ENCODE measurements at regions not wholly inside any gene's neighbourhood (a gene's known extent, or its start where the extent isn't known, plus 50 kb on each side); places are given as distances from the start of the nearest gene placed in this dataset.

DNA sequence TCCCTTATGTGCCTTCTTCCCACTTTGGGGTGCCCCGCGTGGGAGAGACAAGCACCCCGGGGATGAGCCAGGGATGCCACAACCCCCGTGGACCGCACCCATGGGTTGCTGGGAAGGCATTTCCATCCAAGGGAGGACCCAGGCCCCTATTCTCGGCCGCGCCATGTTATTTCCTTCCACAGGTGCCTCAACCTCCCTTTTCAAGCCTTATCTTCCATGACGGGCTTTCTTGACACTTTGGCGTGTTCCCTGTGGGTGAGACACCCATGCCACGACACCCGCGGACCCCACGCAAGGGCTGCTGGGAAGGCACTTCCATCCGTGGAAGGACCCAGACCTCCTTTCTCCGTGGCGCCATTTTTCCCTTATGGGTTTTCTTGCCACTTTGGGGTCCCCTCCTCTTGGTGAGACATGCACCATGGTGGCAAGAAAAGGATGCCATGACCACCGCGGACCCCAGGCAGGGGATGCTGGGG is 269.2 kb downstream of the ALG10 start:
- peak; percentile 57 for DNase-seq (ENCODE audit: low spot score)
- H3K27ac ChIP-seq = no peak overlapping the region
- TF ChIP-seq, protein P1, sequence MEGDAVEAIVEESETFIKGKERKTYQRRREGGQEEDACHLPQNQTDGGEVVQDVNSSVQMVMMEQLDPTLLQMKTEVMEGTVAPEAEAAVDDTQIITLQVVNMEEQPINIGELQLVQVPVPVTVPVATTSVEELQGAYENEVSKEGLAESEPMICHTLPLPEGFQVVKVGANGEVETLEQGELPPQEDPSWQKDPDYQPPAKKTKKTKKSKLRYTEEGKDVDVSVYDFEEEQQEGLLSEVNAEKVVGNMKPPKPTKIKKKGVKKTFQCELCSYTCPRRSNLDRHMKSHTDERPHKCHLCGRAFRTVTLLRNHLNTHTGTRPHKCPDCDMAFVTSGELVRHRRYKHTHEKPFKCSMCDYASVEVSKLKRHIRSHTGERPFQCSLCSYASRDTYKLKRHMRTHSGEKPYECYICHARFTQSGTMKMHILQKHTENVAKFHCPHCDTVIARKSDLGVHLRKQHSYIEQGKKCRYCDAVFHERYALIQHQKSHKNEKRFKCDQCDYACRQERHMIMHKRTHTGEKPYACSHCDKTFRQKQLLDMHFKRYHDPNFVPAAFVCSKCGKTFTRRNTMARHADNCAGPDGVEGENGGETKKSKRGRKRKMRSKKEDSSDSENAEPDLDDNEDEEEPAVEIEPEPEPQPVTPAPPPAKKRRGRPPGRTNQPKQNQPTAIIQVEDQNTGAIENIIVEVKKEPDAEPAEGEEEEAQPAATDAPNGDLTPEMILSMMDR (IDR thresholded peaks at IDR 0.05) = no peak
- no peak overlapping the region for H3K4me3 ChIP-seq

DNA sequence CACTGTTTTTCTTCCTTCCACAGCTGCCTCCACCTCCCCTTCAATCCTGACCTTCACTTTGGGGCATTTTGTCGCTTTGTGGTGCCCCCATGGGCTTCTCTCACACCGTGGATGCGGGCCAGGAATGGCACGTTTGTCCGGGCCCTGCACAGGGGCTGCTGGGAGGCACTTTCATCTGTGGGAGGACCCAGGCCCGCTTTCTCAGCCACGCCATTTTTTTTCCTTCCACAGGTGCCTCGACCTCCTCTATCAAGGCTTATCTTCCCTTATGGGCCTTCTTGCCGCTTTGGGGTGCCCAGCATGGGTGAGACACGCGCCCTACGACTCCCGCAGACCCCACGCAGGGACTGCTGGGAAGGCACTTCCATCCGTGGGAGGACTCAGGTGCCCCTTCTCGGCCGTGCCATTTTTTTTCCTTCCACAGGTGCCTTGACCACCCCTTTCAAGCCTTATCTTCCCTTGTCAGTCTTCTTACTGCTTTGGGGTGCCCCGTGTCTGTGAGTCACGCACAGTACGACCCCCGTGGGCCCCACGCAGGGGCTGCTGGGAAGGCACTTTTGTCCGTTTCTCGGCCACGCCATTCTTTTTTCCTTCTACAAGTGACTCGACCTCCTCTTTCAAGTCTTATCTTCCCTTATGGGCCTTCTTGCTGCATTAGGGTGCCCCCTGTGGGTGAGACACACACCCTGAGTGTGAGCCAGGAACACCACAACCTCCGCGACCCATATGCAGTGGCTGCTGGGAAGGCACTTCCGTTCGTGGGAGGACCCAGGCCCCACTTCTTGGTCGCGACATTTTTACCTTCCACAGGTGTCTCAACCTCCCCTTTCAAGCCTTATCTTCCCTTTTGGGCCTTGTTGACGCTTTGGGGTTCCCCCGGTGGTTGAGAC is 270.7 kb downstream of the ALG10 start:
- TF ChIP-seq, protein P1 (IDR thresholded peaks at IDR 0.05) = no peak
- peak; percentile 52 for DNase-seq (ENCODE audit: low spot score)
- no peak overlapping the region for H3K4me3 ChIP-seq
- no peak overlapping the region for H3K27ac ChIP-seq

DNA sequence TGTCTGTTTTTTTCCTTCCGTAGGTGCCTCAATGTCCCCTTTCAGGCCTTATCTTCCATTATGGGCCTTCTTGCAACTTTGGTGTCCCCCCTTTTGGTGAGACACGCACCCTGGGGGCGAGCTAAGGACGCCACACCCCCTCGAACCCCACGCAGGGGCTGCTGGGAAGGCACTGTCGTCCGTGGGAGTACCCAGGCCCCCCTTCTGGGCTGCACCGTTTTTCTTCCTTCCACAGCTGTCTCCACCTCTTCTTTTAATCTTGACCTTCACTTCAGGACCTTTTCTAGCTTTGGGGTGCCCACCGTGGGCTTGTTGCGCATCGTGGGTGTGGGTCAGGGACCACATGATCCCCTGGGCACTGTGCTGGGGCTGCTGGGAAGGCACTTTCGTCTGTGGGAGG is 271.8 kb downstream of the ALG10 start:
- TF ChIP-seq, protein P1 (IDR thresholded peaks at IDR 0.05) = no peak
- H3K27ac ChIP-seq = no peak overlapping the region
- no peak overlapping the region for H3K4me3 ChIP-seq
- peak; percentile 53 for DNase-seq (ENCODE audit: low spot score)

DNA sequence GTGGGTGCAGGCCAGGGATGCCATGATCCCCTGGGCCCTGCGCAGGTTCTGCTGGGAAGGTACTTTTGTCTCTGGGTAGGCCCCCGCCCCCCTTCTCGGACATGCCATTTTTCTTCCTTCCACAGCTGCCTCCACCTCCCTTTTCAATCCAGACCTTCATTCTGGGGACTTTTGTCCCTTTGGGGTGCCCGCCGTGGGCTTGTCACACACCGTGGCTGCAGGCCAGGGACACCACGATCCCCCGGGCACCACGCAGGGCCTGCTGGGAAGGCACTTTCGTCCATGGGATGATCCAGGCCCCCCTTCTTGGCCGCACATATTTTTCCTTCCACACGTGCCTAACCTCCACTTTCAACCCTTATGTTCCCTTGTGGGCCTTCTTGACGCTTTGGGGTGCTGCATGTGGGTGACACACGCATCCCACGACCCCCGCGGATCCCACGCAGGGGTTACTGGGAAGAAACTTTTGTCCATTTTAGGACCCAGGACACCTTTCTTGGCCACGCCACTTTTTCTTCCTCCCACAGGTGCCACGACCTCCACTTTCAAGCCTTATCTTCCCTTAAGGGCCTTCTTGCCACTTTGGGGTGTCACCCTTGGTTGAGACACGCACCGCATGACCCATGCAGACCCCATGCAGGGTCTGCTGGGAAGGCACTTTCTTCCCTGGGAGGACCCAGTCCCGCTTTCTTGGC is 272.5 kb downstream of the ALG10 start:
- peak; percentile 45 for DNase-seq (ENCODE audit: low spot score)
- TF ChIP-seq, protein P1 (IDR thresholded peaks at IDR 0.05) = no peak
- Histone ChIP-seq H3K27ac (no peak overlapping the region), H3K4me3 (no peak overlapping the region)

DNA sequence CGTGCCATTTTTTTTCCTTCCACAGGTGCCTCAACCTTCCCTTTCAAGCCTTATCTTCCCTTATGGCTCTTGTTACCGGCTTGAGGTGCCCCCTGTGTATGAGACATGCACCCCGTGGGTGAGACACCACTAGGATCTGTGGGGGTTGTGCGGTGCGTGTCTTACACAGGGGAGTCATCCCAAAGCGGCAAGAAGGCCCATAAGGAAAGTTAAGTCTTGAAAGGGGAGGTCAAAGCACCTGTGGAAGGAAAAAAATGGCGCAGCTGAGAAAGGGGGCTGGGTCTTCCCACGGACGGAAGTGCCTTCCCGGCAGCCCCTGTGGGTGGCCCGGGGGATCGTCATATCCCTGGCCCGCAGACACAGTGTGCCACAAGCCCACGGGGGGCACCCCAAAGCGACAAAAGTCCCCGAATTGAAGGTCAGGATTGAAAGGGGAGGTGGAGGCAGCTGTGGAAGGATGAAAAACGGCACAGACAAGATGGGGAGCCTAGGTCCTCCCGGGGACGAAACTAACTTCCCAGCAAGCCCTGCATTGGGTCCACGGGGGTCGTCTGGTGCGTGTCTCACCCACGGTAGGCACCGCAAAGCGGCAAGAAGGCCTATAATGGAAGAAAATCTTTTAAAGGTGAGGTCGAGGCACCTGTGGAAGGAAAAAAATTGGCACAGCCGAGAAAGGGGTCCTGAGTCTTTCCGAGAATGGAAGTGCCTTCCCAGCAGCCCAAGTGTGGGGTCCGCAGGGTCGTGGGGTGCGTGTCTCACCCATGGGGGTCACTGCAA is 273.3 kb downstream of the ALG10 start:
- DNase-seq (ENCODE audit: low spot score) = no peak
- Histone ChIP-seq H3K4me3 (no peak overlapping the region), H3K27ac (no peak overlapping the region)
- TF ChIP-seq, protein P1 (IDR thresholded peaks at IDR 0.05) = no peak

DNA sequence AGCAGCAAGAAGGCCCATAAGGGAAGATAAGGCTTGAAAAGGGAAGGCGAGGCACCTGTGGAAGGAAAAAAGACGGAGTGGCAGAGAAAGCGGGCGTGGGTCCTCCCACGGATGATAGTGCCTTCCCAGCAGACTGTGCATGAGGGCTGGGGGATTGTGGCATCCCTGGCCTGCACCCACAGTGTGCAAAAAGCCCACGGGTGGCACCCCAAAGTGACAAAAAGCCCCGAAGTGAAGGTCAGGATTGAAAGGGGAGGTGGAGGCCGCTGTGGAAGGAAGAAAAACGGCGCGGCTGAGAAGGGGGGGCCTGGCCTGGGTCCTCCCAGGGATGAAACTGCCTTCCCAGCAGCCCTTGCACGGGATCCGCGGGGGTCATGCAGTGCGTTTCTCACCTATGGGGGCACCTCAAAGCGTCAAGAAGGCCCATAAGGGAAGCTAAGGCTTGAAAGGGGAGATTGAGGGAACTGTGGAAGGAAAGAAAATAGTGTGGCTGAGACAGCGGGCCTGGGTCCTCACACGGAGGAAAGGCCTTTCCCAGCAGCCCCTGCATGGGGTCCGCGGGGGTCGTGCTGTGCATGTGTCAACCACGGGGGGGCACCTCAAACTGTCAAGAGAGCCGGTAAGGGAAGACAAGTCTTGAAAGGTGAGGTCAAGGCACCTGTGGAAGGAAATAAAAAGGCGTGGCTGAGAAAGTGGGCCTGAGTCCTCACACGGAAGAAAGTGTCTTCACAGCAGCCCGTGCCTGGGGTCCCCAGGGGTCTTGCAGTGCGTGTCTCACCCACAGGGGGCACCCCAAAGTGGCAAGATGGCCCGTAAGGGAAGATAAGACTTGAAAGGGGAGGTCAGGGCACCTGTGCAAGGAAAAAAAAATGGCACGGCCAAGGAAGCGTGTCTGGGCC is 274.1 kb downstream of the ALG10 start:
- peak; percentile 59 for DNase-seq (ENCODE audit: low spot score)
- H3K4me3 ChIP-seq = no peak overlapping the region
- TF ChIP-seq, protein P1 (IDR thresholded peaks at IDR 0.05) = no peak
- H3K27ac ChIP-seq = no peak overlapping the region

Measured in coronary artery (tissue), 2 donors.